ENCODE measurements at regions not wholly inside any gene's neighbourhood (a gene's known extent, or its start where the extent isn't known, plus 50 kb on each side); places are given as distances from the start of the nearest gene placed in this dataset.
A peak's percentile ranks its signal among the peaks of the same experiment; 100 is the strongest.

- Mint-ChIP-seq H3K36me3 (ENCODE audit: low read depth) (no peaks in the 10 kb centered on the region), H3K27ac (no peak overlapping the region), H3K27me3 (ENCODE audit: low read depth) (no peaks in the 10 kb centered on the region), H3K4me1 (ENCODE audit: low read depth) (no peaks in the 10 kb centered on the region), H3K9me3 (ENCODE audit: insufficient read depth) (no peaks in the 10 kb centered on the region), H3K4me3 (no peak overlapping the region)
- CTCF ChIA-PET, result no interaction called here
- ATAC-seq (no peak), DNase-seq (no peak)
- POLR2A ChIA-PET, result no interaction called here
These were observed 1680.8 kb downstream of the EFNB2 start for GRCh38 chr13:104854698-104855097.

DNA sequence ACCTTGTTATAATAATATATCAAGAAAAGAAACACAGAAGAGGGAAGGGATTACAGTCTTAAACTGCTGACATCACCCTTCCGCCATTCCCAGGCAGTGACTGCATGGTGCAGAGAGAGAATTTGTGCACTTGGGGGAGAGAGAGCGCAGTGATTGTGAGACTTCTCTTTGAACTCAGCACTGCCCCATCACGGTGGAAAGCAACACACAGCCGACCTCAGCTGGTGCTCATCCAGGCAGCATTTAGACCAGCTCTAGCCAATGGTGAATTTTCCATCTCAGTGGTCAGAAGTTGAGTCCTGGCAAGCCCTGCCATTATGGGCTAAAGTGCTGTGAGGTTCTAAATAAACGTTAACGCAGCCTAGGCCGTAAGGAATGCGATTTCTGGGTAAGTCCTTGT is 1681.5 kb downstream of the EFNB2 start:
- Mint-ChIP-seq H3K36me3 (ENCODE audit: low read depth) (no peaks in the 10 kb centered on the region), H3K27ac (no peak overlapping the region), H3K4me3 (no peak overlapping the region), H3K4me1 (ENCODE audit: low read depth) (no peaks in the 10 kb centered on the region), H3K9me3 (ENCODE audit: insufficient read depth) (no peaks in the 10 kb centered on the region), H3K27me3 (ENCODE audit: low read depth) (no peaks in the 10 kb centered on the region)
- ChIA-PET CTCF (no interaction called here), POLR2A (no interaction called here)
- DNase-seq, result no peak
- ATAC-seq, result no peak

GRCh38 chr13:104847922-104848321 is 1687.5 kb downstream of the EFNB2 start:
- H3K36me3 Mint-ChIP-seq (ENCODE audit: low read depth), result no peaks in the 10 kb centered on the region
- ATAC-seq, result no peak
- CTCF ChIA-PET, result no interaction called here
- no peaks in the 10 kb centered on the region for H3K4me1 Mint-ChIP-seq (ENCODE audit: low read depth)
- no peaks in the 10 kb centered on the region for H3K27me3 Mint-ChIP-seq (ENCODE audit: low read depth)
- H3K27ac Mint-ChIP-seq, result no peak overlapping the region
- H3K4me3 Mint-ChIP-seq, result no peak overlapping the region
- no peaks in the 10 kb centered on the region for H3K9me3 Mint-ChIP-seq (ENCODE audit: insufficient read depth)
- POLR2A ChIA-PET, result no interaction called here
- DNase-seq, result no peak

DNA sequence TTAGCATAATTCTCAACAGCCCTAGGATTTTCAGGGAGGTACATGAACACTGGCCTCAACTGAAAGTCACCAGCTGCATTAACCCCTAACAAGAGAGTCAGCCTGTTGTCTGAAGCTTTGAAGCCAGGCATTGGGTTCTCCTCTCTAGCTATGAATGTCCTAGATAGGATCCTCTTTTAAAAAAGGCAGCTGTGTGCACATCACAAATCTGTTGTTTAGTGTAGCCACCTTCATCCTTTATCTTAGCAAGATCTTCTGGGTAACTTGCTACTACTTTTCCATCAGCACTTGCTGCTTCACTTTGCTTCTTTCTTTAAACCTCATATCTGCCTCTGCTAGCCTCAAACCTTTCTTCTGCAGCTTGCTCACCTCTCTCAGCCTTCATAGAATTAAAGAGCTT is 1692.1 kb downstream of the EFNB2 start:
- H3K27me3 Mint-ChIP-seq (ENCODE audit: low read depth), result no peaks in the 10 kb centered on the region
- no peaks in the 10 kb centered on the region for H3K36me3 Mint-ChIP-seq (ENCODE audit: low read depth)
- ChIA-PET CTCF (no interaction called here), POLR2A (no interaction called here)
- H3K9me3 Mint-ChIP-seq (ENCODE audit: insufficient read depth), result no peaks in the 10 kb centered on the region
- H3K27ac Mint-ChIP-seq, result no peak overlapping the region
- DNase-seq (no peak), ATAC-seq (no peak)
- H3K4me3 Mint-ChIP-seq, result no peak overlapping the region
- H3K4me1 Mint-ChIP-seq (ENCODE audit: low read depth), result no peaks in the 10 kb centered on the region

DNA sequence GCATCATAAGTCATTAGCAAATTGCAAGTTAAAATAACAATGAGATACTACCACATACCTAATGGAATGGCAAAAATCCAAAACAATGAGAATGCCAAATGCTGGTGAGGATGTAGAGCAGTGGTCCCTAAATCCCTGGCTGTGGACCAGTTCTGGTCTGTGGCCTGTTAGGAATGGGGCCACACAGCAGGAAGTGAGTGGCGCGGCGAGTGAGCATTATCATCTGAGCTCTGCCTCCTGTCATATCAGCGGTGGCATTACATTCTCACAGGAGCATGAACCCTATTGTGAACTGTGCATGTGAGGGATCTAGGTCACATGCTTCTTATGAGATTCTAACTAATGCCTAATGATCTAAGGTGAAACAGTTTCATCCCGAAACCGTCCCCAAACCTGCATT is 1694.4 kb downstream of the EFNB2 start:
- POLR2A ChIA-PET, result no interaction called here

GRCh38 chr13:104837756-104838155 is 1697.7 kb downstream of the EFNB2 start:
- Mint-ChIP-seq H3K27ac (no peak overlapping the region), H3K27me3 (ENCODE audit: low read depth) (no peaks in the 10 kb centered on the region), H3K4me3 (no peak overlapping the region), H3K36me3 (ENCODE audit: low read depth) (no peaks in the 10 kb centered on the region), H3K4me1 (ENCODE audit: low read depth) (no peaks in the 10 kb centered on the region), H3K9me3 (ENCODE audit: insufficient read depth) (no peaks in the 10 kb centered on the region)
- ChIA-PET CTCF (no interaction called here), POLR2A (no interaction called here)
- DNase-seq (no peak), ATAC-seq (no peak)

More for the DNA sequence above, 1694.4 kb downstream of the EFNB2 start:
- CTCF ChIA-PET, result no interaction called here
- ATAC-seq (no peak), DNase-seq (no peak)
- no peaks in the 10 kb centered on the region for H3K27me3 Mint-ChIP-seq (ENCODE audit: low read depth)
- H3K36me3 Mint-ChIP-seq (ENCODE audit: low read depth), result no peaks in the 10 kb centered on the region
- no peaks in the 10 kb centered on the region for H3K4me1 Mint-ChIP-seq (ENCODE audit: low read depth)
- no peak overlapping the region for H3K4me3 Mint-ChIP-seq
- H3K27ac Mint-ChIP-seq, result no peak overlapping the region
- H3K9me3 Mint-ChIP-seq (ENCODE audit: insufficient read depth), result no peaks in the 10 kb centered on the region

DNA sequence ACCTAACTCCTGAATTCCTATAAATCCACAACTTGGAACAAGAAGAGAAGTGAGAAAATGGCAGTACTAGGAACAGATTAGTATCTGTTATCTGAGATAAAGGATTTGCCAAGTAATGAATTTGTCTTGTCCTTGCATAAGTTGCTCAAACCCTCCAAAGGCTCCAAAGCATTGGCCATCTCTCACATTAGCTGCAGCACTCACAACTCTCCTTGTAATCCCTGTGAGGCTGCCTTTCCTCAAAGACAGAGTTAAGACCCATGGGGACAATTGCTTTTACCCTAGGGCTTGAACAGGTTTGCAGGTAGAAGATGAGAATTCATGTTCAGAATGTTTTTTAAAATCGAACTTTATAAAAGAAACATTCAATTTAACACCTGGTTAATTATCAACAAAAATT is 1702.2 kb downstream of the EFNB2 start:
- no peaks in the 10 kb centered on the region for H3K27me3 Mint-ChIP-seq (ENCODE audit: low read depth)
- H3K9me3 Mint-ChIP-seq (ENCODE audit: insufficient read depth), result no peaks in the 10 kb centered on the region
- no peak overlapping the region for H3K4me3 Mint-ChIP-seq
- ChIA-PET CTCF (no interaction called here), POLR2A (no interaction called here)
- H3K36me3 Mint-ChIP-seq (ENCODE audit: low read depth), result no peaks in the 10 kb centered on the region
- no peak for ATAC-seq
- H3K27ac Mint-ChIP-seq, result no peak overlapping the region
- DNase-seq, result no peak
- H3K4me1 Mint-ChIP-seq (ENCODE audit: low read depth), result no peaks in the 10 kb centered on the region

DNA sequence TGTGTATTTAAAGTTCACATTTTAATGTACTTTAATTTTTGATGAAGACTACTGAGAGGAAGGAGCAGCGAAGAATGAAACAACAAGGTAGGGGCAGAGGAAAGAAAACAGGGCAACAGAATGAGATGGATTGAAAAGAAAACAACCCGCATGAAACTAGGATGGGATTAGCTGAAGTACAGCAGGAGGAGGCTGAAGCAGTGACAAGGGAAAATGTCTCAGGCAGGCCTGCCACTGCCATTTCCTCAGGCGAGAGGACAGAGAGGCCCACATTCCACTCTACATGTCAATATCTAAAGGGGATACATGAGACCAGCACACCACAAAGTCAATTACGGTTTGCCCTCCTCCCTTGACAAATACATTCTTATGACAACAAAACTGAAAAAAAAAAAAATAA is 1703.2 kb downstream of the EFNB2 start:
- no peak for ATAC-seq

GRCh38 chr13:104831831-104832230 is 1703.6 kb downstream of the EFNB2 start:
- Mint-ChIP-seq H3K4me3 (no peak overlapping the region), H3K4me1 (ENCODE audit: low read depth) (no peaks in the 10 kb centered on the region), H3K27me3 (ENCODE audit: low read depth) (no peaks in the 10 kb centered on the region), H3K9me3 (ENCODE audit: insufficient read depth) (no peaks in the 10 kb centered on the region), H3K27ac (no peak overlapping the region), H3K36me3 (ENCODE audit: low read depth) (no peaks in the 10 kb centered on the region)
- ChIA-PET POLR2A (no interaction called here), CTCF (no interaction called here)
- ATAC-seq (no peak), DNase-seq (no peak)

More for the DNA sequence above, 1703.2 kb downstream of the EFNB2 start:
- no peaks in the 10 kb centered on the region for H3K4me1 Mint-ChIP-seq (ENCODE audit: low read depth)
- POLR2A ChIA-PET, result no interaction called here
- no peak overlapping the region for H3K27ac Mint-ChIP-seq
- no peak for DNase-seq
- H3K4me3 Mint-ChIP-seq, result no peak overlapping the region
- CTCF ChIA-PET, result no interaction called here
- H3K9me3 Mint-ChIP-seq (ENCODE audit: insufficient read depth), result no peaks in the 10 kb centered on the region
- no peaks in the 10 kb centered on the region for H3K36me3 Mint-ChIP-seq (ENCODE audit: low read depth)
- no peaks in the 10 kb centered on the region for H3K27me3 Mint-ChIP-seq (ENCODE audit: low read depth)

DNA sequence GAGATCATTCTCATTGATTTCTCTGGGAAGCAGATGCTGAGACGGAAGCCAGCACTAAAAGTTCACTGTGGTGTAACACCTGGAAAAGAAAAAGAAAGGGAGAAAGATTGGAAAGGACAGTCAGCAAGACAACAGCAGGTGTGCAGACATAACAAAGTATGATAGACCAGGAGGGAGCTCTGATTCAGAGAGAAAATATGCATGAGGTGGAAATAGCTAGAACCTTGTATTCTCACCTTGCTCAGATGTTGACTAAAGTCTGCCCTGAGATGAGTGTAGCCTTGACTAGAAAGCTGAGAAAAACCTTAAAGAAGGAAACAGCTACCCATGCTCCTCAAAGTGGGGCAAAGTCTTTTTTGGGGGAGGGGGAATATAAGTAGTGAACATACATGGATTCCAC is 1711.8 kb downstream of the EFNB2 start:
- H3K36me3 Mint-ChIP-seq (ENCODE audit: low read depth), result no peaks in the 10 kb centered on the region
- H3K4me3 Mint-ChIP-seq, result no peak overlapping the region
- no peaks in the 10 kb centered on the region for H3K27me3 Mint-ChIP-seq (ENCODE audit: low read depth)
- ATAC-seq (no peak), DNase-seq (no peak)
- H3K9me3 Mint-ChIP-seq (ENCODE audit: insufficient read depth), result no peaks in the 10 kb centered on the region
- POLR2A ChIA-PET, result no interaction called here
- no peaks in the 10 kb centered on the region for H3K4me1 Mint-ChIP-seq (ENCODE audit: low read depth)
- H3K27ac Mint-ChIP-seq, result no peak overlapping the region
- CTCF ChIA-PET, result no interaction called here

- no peak for ATAC-seq
- ChIA-PET POLR2A (no interaction called here), CTCF (no interaction called here)
- no peaks in the 10 kb centered on the region for H3K36me3 Mint-ChIP-seq (ENCODE audit: low read depth)
- no peak overlapping the region for H3K4me3 Mint-ChIP-seq
- H3K27me3 Mint-ChIP-seq (ENCODE audit: low read depth), result no peaks in the 10 kb centered on the region
- no peak for DNase-seq
- H3K4me1 Mint-ChIP-seq (ENCODE audit: low read depth), result no peaks in the 10 kb centered on the region
- H3K9me3 Mint-ChIP-seq (ENCODE audit: insufficient read depth), result no peaks in the 10 kb centered on the region
- H3K27ac Mint-ChIP-seq, result no peak overlapping the region
These were observed 1712.4 kb downstream of the EFNB2 start for GRCh38 chr13:104823071-104823470.

DNA sequence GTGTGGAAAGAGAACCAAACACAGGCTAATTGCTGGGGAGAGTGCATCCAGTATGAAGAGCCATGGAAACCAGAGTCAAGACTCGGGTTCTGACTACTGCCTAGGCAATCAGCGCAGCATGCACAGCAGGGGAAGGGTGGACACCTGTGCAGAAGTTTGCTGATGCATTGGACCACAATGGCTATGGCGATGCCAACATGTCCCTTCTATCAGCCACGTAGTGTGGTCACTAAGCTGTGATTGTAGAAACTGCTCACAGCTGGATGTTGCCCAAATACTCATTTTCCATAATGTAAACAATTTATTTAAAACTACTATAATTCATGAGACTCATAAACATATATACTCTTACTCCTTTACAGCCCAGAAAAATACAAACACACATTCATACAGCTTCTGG is 1718.2 kb downstream of the EFNB2 start:
- Mint-ChIP-seq H3K36me3 (ENCODE audit: low read depth) (no peaks in the 10 kb centered on the region), H3K27ac (no peak overlapping the region), H3K9me3 (ENCODE audit: insufficient read depth) (no peaks in the 10 kb centered on the region), H3K4me3 (no peak overlapping the region), H3K4me1 (ENCODE audit: low read depth) (no peaks in the 10 kb centered on the region), H3K27me3 (ENCODE audit: low read depth) (no peaks in the 10 kb centered on the region)
- DNase-seq (no peak), ATAC-seq (no peak)
- CTCF ChIA-PET, result no interaction called here
- POLR2A ChIA-PET, result no interaction called here

GRCh38 chr13:104816726-104817125 is 1718.7 kb downstream of the EFNB2 start:
- POLR2A ChIA-PET, result no interaction called here
- Mint-ChIP-seq H3K27me3 (ENCODE audit: low read depth) (no peaks in the 10 kb centered on the region), H3K36me3 (ENCODE audit: low read depth) (no peaks in the 10 kb centered on the region), H3K4me1 (ENCODE audit: low read depth) (no peaks in the 10 kb centered on the region), H3K27ac (no peak overlapping the region), H3K4me3 (no peak overlapping the region), H3K9me3 (ENCODE audit: insufficient read depth) (no peaks in the 10 kb centered on the region)
- no peak for DNase-seq
- CTCF ChIA-PET, result no interaction called here
- no peak for ATAC-seq

DNA sequence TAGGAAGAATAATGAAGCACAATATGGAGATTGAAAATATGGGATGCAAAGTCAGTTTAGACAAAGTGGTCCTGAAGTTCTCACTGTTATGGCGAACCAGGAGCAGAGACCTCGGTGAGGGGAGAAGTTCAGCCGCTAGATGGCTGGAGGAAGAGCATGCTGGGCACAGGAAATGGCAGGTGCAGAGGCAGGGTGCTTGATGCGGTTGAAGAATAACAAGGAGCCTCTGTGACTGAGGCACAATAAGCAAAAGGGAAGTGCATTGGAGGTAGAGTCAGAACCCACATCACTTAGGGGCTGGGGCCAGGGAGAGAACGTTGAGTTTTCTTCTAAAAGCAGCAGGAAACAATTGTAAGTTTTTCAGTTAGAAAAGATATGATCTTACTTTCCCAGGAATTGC is 1725.2 kb downstream of the EFNB2 start:
- Mint-ChIP-seq H3K27me3 (ENCODE audit: low read depth) (no peaks in the 10 kb centered on the region), H3K4me1 (ENCODE audit: low read depth) (peaks cover 12% of the 10 kb centered on the region), H3K27ac (no peak overlapping the region), H3K4me3 (no peak overlapping the region), H3K36me3 (ENCODE audit: low read depth) (no peaks in the 10 kb centered on the region), H3K9me3 (ENCODE audit: insufficient read depth) (peaks cover 5% of the 10 kb centered on the region)
- CTCF ChIA-PET, result no interaction called here
- DNase-seq (peak; percentile 25), ATAC-seq (no peak)
- POLR2A ChIA-PET, result no interaction called here
